ENCODE measurements at regions not wholly inside any gene's neighbourhood (a gene's known extent, or its start where the extent isn't known, plus 50 kb on each side); places are given as distances from the start of the nearest gene placed in this dataset.

DNA sequence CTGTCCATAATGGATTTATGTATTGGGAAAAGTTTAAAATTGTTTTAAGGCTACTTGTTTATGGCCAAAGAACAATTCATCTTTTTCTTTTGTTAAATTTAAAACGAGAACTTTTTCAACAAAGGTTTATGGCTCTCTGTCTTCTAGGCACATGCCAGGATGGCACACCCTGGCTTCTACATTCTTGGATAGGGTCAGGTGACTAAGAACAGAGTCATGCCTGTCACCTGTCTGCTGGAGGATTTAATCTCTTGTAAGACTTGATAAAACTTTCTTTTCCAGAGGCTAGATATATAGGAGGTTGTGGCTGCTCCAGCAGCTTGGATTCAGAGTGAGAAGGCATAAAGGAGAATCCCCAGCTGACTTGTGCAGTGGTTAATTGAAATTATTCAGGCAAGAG lies 915.4 kb downstream of the GATA3 start:
- H3K4me3 ChIP-seq (replicated peaks; ENCODE audit: low read depth, low read length) = no peak overlapping the region
- TF ChIP-seq CTCF (IDR thresholded peaks at IDR 0.05; ENCODE audit: low read length, missing control alignments) = no peak
- DNase-seq (ENCODE audit: low read depth) = no peak

- TF ChIP-seq CTCF (IDR thresholded peaks at IDR 0.05; ENCODE audit: low read length, missing control alignments) = no peak
- no peak overlapping the region for H3K4me3 ChIP-seq (replicated peaks; ENCODE audit: low read depth, low read length)
- DNase-seq (ENCODE audit: low read depth) = no peak
Observed at GRCh38 chr10:8975535-8975934, 921.0 kb downstream of the GATA3 start.

DNA sequence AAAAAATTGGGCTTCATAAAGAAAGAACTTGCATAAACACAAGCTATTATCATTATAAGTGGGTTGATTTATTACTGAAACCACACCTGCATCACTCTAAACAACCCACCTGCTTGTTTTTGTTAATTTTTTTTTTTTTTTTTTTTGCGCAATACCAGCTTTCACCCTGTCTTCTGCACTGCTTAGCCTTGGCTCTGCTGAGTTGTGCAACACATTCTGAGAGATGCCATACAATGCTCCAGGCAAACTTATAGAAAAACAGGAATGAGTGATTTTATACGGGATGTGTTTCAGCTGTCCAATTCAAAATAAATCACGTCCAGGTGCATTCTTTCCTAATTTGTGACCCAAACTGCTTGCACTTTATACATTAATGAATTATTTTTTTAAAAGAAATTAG lies 923.6 kb downstream of the GATA3 start:
- TF ChIP-seq CTCF (IDR thresholded peaks at IDR 0.05; ENCODE audit: low read length, missing control alignments) = no peak
- DNase-seq (ENCODE audit: low read depth) = no peak
- H3K4me3 ChIP-seq (replicated peaks; ENCODE audit: low read depth, low read length) = no peak overlapping the region

DNA sequence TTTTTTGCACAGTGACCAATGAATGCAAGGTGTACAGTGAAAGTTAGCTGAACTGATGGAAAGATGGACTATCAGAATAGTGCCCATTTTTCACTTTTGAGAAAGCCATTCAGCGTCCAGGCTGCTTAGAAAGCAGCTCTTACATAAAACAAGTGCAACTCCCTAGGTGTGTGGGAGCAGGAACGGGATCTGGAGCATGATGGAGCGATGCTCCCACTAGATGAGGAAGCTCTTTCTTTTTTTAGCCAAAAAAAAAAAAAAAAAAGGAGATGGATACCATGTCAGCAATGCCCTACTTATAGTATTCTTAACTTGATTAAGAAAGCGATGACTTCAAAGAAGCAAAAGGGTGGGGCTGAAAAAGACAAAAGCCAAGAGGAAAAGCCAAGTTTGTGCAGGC lies 925.5 kb downstream of the GATA3 start:
- DNase-seq (ENCODE audit: low read depth) = no peak
- no peak for TF ChIP-seq CTCF (IDR thresholded peaks at IDR 0.05; ENCODE audit: low read length, missing control alignments)
- no peak overlapping the region for H3K4me3 ChIP-seq (replicated peaks; ENCODE audit: low read depth, low read length)

DNA sequence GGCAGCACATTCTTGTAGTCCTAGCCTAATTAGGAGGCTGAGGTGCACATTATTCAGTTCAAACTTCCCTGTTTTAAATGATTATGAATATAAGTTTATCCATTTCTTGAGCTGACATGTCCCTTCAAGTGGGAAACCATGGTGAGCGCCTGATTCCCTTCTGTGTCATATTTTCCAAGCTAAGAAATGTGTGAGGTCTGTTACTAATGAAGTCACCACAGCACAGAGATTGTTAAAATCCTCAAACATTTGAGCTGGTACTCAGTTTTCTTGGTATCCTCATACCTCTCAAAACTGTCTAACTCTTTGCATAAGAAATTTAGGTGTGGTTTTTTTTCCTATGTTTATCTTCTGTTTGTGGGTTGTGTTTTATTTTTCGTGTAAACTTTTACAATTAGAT lies 926.8 kb downstream of the GATA3 start:
- H3K4me3 ChIP-seq (replicated peaks; ENCODE audit: low read depth, low read length) = no peak overlapping the region
- TF ChIP-seq CTCF (IDR thresholded peaks at IDR 0.05; ENCODE audit: low read length, missing control alignments) = no peak
- no peak for DNase-seq (ENCODE audit: low read depth)

GRCh38 chr10:8985651-8986050 lies 931.2 kb downstream of the GATA3 start:
- TF ChIP-seq CTCF (IDR thresholded peaks at IDR 0.05; ENCODE audit: low read length, missing control alignments) = no peak
- no peak overlapping the region for H3K4me3 ChIP-seq (replicated peaks; ENCODE audit: low read depth, low read length)
- DNase-seq (ENCODE audit: low read depth) = no peak

DNA sequence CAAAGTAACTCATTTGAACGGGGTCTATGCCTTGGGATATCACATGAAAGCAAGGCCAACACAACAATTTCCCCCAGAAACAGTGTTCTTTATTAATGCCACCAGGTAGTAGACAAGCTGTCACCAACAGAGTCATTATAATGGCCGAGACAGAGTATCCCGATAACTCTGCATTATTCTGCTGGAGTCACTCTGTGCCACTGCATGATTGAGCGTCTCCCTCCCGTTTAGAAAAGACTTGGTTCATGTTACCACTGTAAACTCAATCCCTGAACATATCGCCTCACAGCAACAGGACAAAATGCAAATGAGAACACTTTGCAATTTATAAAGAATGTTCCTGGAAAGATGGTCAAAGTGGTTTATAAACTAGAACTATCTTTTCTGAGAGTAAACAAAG lies 932.5 kb downstream of the GATA3 start:
- TF ChIP-seq CTCF (IDR thresholded peaks at IDR 0.05; ENCODE audit: low read length, missing control alignments) = no peak
- no peak overlapping the region for H3K4me3 ChIP-seq (replicated peaks; ENCODE audit: low read depth, low read length)
- DNase-seq (ENCODE audit: low read depth) = no peak
